ENCODE measurements at regions not wholly inside any gene's neighbourhood (a gene's known extent, or its start where the extent isn't known, plus 50 kb on each side); places are given as distances from the start of the nearest gene placed in this dataset.

- DNase-seq, result no peak
Observed at GRCh38 chr2:151197184-151198108, 64.2 kb downstream of the RBM43 start.

GRCh38 chr2:151193576-151193975, 68.1 kb downstream of the RBM43 start:
- DNase-seq, result no peak

- DNase-seq, result no peak
Observed at GRCh38 chr2:151192681-151193080, 69.0 kb downstream of the RBM43 start.

- no peak for DNase-seq
Observed at GRCh38 chr2:151191001-151191400, 70.7 kb downstream of the RBM43 start.

- DNase-seq, result no peak
Observed at GRCh38 chr2:151189125-151189524, 72.5 kb downstream of the RBM43 start.

GRCh38 chr2:151186011-151186410, 75.7 kb downstream of the RBM43 start:
- DNase-seq, result no peak

GRCh38 chr2:151182899-151183809, 78.5 kb downstream of the RBM43 start:
- DNase-seq, result no peak

GRCh38 chr2:151182396-151182795, 79.3 kb downstream of the RBM43 start:
- DNase-seq, result no peak

- DNase-seq, result no peak
Observed at GRCh38 chr2:151181524-151181923, 80.1 kb downstream of the RBM43 start.

- DNase-seq, result no peak
Observed at GRCh38 chr2:151180123-151180522, 81.5 kb downstream of the RBM43 start.

GRCh38 chr2:151178207-151178606, 83.5 kb downstream of the RBM43 start:
- DNase-seq, result no peak

- no peak for DNase-seq
Observed at GRCh38 chr2:151177756-151178155, 83.9 kb downstream of the RBM43 start.

- no peak for DNase-seq
Observed at GRCh38 chr2:151176661-151177060, 85.0 kb downstream of the RBM43 start.

GRCh38 chr2:151175864-151176263, 85.8 kb downstream of the RBM43 start:
- no peak for DNase-seq

- no peak for DNase-seq
Observed at GRCh38 chr2:151174127-151174526, 87.5 kb downstream of the RBM43 start.

- DNase-seq, result no peak
Observed at GRCh38 chr2:151171186-151171585, 90.5 kb downstream of the RBM43 start.

- DNase-seq, result no peak
Observed at GRCh38 chr2:151166410-151166809, 95.3 kb downstream of the RBM43 start.

GRCh38 chr2:151165105-151165684, 96.5 kb downstream of the RBM43 start:
- DNase-seq, result no peak

- DNase-seq, result no peak
Observed at GRCh38 chr2:151161821-151162551, 99.7 kb downstream of the RBM43 start.

GRCh38 chr2:151159109-151159662, 102.5 kb downstream of the RBM43 start:
- DNase-seq, result no peak

- DNase-seq, result no peak
Observed at GRCh38 chr2:151157000-151157735, 104.5 kb downstream of the RBM43 start.

All from right kidney (tissue), 1 donor.